ENCODE measurements at regions not wholly inside any gene's neighbourhood (a gene's known extent, or its start where the extent isn't known, plus 50 kb on each side); places are given as distances from the start of the nearest gene placed in this dataset.

- H3K4me2 ChIP-seq (ENCODE audit: insufficient read depth in 1 of 2, low read depth in 2 of 2, low read length in 2 of 2) = no peak overlapping the region
- CTCF ChIA-PET (ENCODE audit: partially characterized antibody) = interaction anchor here (0.6 to 2.0 kb wide), 4 partner anchors 9 to 20 kb away, joined by 3 to 16 read pairs (median 3); no protein-coding TSS in a partner anchor
- WGBS, 2 experiments (ENCODE audit: extremely low coverage in 1 of 2, insufficient coverage in 1 of 2, insufficient read length in 1 of 2, insufficient replicate concordance in 2 of 2, low coverage in 1 of 2, low lambda C conversion rate in 2 of 2, missing lambda C conversion rate in 1 of 2) = 92% methylated on average over 4 of the region's 4 CpGs; no CpG with 5 or more reads in 1 of the 2 experiments
- TF ChIP-seq EZH2 (IDR thresholded peaks at IDR 0.05; ENCODE audit: low read depth, low read length, severe bottlenecking) (no peak), CTCF (IDR thresholded peaks at IDR 0.05; ENCODE audit: control extremely low read depth in 1 of 3, insufficient read depth in 1 of 3, low read depth in 1 of 3, low read length in 3 of 3) (no peak), POU5F1 (IDR thresholded peaks at IDR 0.05; ENCODE audit: low read depth, low read length) (no peak), POLR2A (IDR thresholded peaks at IDR 0.05; ENCODE audit: control extremely low read depth in 1 of 2, low read depth in 2 of 2, low read length in 2 of 2) (no peak), ASH2L (IDR thresholded peaks at IDR 0.05; ENCODE audit: low read length) (no peak), TBP (IDR thresholded peaks at IDR 0.05; ENCODE audit: low read depth, low read length) (no peak), RFX5 (IDR thresholded peaks at IDR 0.05; ENCODE audit: borderline replicate concordance, low read depth, low read length) (no peak), TAF1 (IDR thresholded peaks at IDR 0.05; ENCODE audit: low read depth, low read length) (no peak), TAF7 (optimal IDR thresholded peaks at IDR 0.05; ENCODE audit: borderline replicate concordance, low read depth, low read length) (no peak), JUND (IDR thresholded peaks at IDR 0.05; ENCODE audit: low read length) (no peak), RBBP5 (IDR thresholded peaks at IDR 0.05; ENCODE audit: borderline replicate concordance, low read depth, low read length) (no peak), ATF3 (IDR thresholded peaks at IDR 0.05; ENCODE audit: insufficient read depth, low read depth, low read length) (no peak)
Measured at GRCh38 chr6:134814076-134814695, 135.7 kb downstream of the ALDH8A1 start.

More at GRCh38 chr6:134814076-134814695, 135.7 kb downstream of the ALDH8A1 start:
- H3K14ac ChIP-seq (ENCODE audit: insufficient read length) = no peak overlapping the region
- no peaks in the 10 kb centered on the region for H4K20me1 ChIP-seq (replicated peaks in 1 of 2; ENCODE audit: control insufficient read depth in 1 of 2, insufficient read depth in 2 of 2, low read length in 2 of 2)
- no peak overlapping the region for H3K56ac ChIP-seq (replicated peaks; ENCODE audit: insufficient read length, low read depth, low read length)
- no peak overlapping the region for H3K9ac ChIP-seq (replicated peaks in 1 of 4; ENCODE audit: extremely low read depth in 1 of 4, low read depth in 3 of 4, low read length in 3 of 4)
- H3K9me3 ChIP-seq (ENCODE audit: insufficient read depth in 2 of 2, low read depth in 1 of 2, low read length in 1 of 2) = no peaks in the 10 kb centered on the region
- no peak for DNase-seq (ENCODE audit: low read depth in 1 of 2, low spot score in 2 of 2)
- no peak overlapping the region for H2BK12ac ChIP-seq (ENCODE audit: low read depth, low read length)
- H3K27ac ChIP-seq (ENCODE audit: low read depth, low read length) = no peak overlapping the region
- no peak overlapping the region for H2BK20ac ChIP-seq (ENCODE audit: low read length)
- POLR2A ChIA-PET (ENCODE audit: partially characterized antibody) = no interaction called here
- no peak overlapping the region for H4K8ac ChIP-seq (ENCODE audit: extremely low read depth, insufficient read depth, low read length)
- H3K23ac ChIP-seq (ENCODE audit: insufficient read length) = no peak overlapping the region
- no peak overlapping the region for H2BK120ac ChIP-seq (replicated peaks; ENCODE audit: low read depth, low read length)
- H2AFZ ChIP-seq (ENCODE audit: low read length) = no peak overlapping the region
- no peak overlapping the region for H4K91ac ChIP-seq (replicated peaks; ENCODE audit: insufficient read length, low read length)
- no peaks in the 10 kb centered on the region for H3K79me1 ChIP-seq (ENCODE audit: low read depth, low read length)
- no peak overlapping the region for H3K4me3 ChIP-seq (ENCODE audit: extremely low read depth in 1 of 4, insufficient read depth in 2 of 4, low read depth in 3 of 4, low read length in 4 of 4)
- H3K79me2 ChIP-seq (ENCODE audit: control insufficient read depth in 1 of 2, insufficient read depth in 2 of 2, low read length in 2 of 2) = no peaks in the 10 kb centered on the region
- no peak for FAIRE-seq
- no peak overlapping the region for H4K5ac ChIP-seq (ENCODE audit: insufficient read length, low read depth, low read length)
- no peak overlapping the region for H3K18ac ChIP-seq (ENCODE audit: extremely low read depth, low read length)
- H3K23me2 ChIP-seq (ENCODE audit: low read depth, low read length) = no peaks in the 10 kb centered on the region
- no peaks in the 10 kb centered on the region for H3K36me3 ChIP-seq (ENCODE audit: control insufficient read depth in 2 of 4, insufficient read depth in 4 of 4, low read length in 3 of 4)
- H3K4ac ChIP-seq (replicated peaks; ENCODE audit: insufficient read length, low read depth, low read length) = no peak overlapping the region
- H2AK5ac ChIP-seq (ENCODE audit: low read depth, low read length) = no peak overlapping the region
- no peak overlapping the region for H2BK15ac ChIP-seq (ENCODE audit: low read length)
- H3K27me3 ChIP-seq (replicated peaks in 1 of 4; ENCODE audit: control insufficient read depth in 3 of 4, extremely low read depth in 1 of 4, insufficient read depth in 3 of 4, low read length in 3 of 4) = no peaks in the 10 kb centered on the region
- no peak overlapping the region for H2BK5ac ChIP-seq (ENCODE audit: low read depth, low read length)
- H3K4me1 ChIP-seq (replicated peaks in 1 of 4; ENCODE audit: control insufficient read depth in 3 of 4, insufficient read depth in 4 of 4, low read length in 3 of 4) = no peaks in the 10 kb centered on the region
